ENCODE measurements at regions not wholly inside any gene's neighbourhood (a gene's known extent, or its start where the extent isn't known, plus 50 kb on each side); places are given as distances from the start of the nearest gene placed in this dataset.

- TF ChIP-seq EZH2 (IDR thresholded peaks at IDR 0.05; ENCODE audit: borderline replicate concordance, insufficient read depth, low read length, poor library complexity, severe bottlenecking) (no peak), RAD21 (conservative IDR thresholded peaks at IDR 0.05) (no peak), POLR2AphosphoS5 (IDR thresholded peaks at IDR 0.05) (no peak), MXI1 (conservative IDR thresholded peaks at IDR 0.05; ENCODE audit: poor library complexity, severe bottlenecking) (no peak), SMC3 (conservative IDR thresholded peaks at IDR 0.05; ENCODE audit: poor library complexity) (no peak)
- TF ChIP-seq, protein P1, sequence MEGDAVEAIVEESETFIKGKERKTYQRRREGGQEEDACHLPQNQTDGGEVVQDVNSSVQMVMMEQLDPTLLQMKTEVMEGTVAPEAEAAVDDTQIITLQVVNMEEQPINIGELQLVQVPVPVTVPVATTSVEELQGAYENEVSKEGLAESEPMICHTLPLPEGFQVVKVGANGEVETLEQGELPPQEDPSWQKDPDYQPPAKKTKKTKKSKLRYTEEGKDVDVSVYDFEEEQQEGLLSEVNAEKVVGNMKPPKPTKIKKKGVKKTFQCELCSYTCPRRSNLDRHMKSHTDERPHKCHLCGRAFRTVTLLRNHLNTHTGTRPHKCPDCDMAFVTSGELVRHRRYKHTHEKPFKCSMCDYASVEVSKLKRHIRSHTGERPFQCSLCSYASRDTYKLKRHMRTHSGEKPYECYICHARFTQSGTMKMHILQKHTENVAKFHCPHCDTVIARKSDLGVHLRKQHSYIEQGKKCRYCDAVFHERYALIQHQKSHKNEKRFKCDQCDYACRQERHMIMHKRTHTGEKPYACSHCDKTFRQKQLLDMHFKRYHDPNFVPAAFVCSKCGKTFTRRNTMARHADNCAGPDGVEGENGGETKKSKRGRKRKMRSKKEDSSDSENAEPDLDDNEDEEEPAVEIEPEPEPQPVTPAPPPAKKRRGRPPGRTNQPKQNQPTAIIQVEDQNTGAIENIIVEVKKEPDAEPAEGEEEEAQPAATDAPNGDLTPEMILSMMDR (IDR thresholded peaks at IDR 0.05; ENCODE audit: poor library complexity, severe bottlenecking): no peak
Measured at GRCh38 chr6:153563001-153563400, 431.9 kb upstream of the RGS17 start.

All from neural cell (in vitro differentiated cells).